Fibroblast of peridontal ligament (primary cell): ENCODE measurements at regions not wholly inside any gene's neighbourhood (a gene's known extent, or its start where the extent isn't known, plus 50 kb on each side); places are given as distances from the start of the nearest gene placed in this dataset.
"Not testable (repeated sequence)": the region's sequence is repeated elsewhere in the genome, so short reads cannot be mapped to it uniquely, and the experiment has no call there.

Source experiments
- DNase-seq: peaks from one replicate; pipeline ENCODE4 v3.0.0-alpha.2; 2010; ENCODE audit errors: extremely low read depth

DNA sequence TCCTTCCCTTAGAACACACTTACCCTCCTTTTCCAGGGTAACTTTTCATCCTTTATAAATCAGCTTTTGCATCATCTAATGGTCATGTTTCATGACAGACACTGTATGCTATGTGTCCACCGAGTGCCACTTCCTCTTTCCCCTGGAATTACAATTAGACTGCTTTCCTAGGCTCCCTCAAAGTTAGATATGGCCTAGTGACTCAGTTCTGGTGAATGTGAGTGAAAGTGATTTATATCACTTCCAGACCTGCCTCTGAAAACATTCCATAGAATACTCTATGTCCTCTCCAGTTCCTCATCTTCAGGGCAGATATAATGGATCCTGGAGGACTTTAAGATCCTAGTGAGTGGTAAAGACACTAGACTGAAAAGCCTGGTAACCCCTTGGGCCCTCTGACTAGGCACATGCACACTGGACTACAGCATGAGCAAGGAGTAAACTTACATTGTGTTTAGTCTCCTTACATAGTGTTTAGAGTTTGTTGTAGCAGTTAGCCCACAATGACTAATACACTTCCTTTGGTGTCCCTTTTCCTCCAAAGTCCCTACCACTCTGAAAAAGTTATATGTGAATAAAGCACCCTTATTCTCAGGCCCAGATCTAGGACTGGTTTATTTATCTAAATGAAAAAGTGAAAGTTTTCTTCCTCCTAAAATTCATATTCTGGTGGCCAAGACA lies 59.3 kb downstream of the GPR88 start:
- DNase-seq: peak; percentile 72

DNA sequence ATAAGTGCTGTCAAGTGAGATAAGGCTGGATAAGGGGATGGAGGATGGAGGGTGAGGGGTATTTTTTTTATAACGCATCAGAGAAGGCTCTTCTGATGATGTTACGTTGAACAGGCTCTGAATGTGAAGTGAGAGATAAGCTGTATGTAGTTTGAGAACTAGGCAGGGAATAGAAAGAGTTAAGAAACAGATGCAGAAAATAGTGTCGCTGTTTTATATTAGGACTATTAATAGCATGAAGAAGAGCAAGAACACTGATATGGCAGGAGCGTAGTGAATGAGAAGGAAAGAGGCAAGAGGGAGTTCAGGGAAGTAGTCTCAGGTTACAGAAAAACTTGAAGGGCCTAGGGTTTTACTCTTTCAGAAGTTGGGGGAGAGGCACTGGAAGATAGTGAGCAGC lies 59.8 kb downstream of the GPR88 start:
- no peak for DNase-seq

DNA sequence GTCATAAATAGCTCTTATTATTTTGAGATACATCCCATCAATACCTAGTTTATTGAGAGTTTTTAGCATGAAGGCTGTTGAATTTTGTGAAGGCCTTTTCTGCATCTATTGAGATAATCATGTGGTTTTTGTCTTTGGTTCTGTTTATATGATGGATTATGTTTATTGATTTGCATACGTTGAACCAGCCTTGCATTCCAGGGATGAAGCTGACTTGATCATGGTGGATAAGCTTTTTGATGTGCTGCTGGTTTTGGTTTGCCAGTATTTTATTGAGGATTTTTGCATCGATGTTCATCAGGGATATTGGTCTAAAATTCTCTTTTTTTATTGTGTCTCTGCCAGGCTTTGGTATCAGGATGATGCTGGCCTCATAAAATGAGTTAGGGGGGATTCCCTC lies 62.4 kb downstream of the GPR88 start:
- DNase-seq: not testable (repeated sequence)

DNA sequence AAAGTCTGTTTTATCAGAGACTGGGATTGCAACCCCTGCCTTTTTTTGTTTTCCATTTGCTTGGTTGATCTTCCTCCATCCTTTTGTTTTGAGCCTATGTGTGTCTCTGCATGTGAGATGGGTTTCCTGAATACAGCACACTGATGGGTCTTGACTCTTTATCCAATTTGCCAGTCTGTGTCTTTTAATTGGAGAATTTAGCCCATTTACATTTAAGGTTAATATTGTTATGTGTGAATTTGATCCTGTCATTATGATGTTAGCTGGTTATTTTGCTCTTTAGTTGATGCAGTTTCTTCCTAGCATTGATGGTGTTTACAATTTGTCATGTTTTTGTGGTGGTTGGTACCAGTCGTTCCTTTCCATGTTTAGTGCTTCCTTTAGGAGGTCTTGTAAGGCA lies 64.1 kb downstream of the GPR88 start:
- not testable (repeated sequence) for DNase-seq

DNA sequence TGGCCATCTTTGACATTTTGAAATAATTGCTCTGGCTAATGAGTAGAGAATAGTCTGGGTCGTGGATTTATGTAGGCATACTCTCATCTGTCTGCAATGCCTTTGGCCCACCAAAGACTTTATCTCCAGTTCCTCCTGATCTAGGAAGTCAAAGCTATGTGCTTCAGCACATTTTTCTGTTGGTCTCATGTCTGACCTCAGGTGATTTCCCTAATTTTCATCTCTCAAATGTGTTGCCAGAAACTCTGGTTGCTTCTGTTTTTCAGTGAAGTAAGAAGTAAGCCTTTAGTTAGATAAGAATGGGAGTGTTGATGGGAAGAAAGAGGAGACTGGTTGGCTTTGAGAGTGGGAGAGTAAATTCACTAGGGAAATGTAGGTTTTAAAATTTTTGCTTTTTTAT lies 66.4 kb downstream of the GPR88 start:
- no peak for DNase-seq

DNA sequence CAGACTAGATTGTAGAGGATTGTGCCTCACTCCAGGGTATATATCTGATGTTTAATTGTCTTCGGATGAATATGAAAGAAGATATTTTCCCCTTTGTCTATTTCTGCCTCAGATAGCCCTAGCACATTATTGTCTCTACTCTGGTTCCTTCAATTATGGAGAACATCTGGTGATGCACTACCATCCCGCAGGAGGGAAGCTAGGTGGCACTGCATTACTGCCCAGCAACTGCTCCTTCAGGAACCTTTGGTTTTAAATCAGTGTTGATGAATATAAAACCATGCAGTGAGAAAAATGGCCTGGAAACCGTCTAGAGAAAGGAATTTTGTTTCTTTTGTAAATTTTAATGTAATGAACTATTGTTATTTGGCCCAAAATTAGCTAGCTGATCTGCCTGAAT lies 68.5 kb downstream of the GPR88 start:
- peak; percentile 88 for DNase-seq

DNA sequence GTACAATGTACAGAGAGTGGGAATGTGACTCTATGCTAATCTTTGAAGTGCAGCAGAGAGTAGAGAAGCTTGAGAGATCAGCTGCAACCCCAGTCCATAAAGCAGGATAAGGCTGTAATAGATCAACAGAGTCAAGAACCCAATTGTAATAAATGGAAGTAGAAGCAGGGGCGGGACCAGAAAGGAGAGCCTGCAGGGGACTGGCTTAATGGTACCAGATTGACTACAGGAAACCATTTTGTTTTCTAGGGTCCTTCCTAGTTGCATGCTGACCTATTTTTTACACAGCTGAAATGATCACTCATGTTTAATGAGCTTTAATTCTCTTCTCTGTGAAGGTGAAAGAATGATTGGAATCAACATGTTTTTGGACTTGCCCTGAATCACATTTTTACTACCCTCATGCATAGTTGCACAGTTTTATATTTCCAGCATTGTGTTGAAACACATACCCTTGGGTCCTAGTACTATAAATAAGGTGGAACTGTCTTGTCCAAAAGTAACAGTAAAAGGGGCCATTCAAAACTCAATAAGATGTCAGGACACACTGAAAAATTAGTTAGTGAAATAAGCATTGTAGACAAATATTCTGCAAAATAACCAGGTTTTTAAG lies 69.8 kb downstream of the GPR88 start:
- DNase-seq: peak; percentile 49

DNA sequence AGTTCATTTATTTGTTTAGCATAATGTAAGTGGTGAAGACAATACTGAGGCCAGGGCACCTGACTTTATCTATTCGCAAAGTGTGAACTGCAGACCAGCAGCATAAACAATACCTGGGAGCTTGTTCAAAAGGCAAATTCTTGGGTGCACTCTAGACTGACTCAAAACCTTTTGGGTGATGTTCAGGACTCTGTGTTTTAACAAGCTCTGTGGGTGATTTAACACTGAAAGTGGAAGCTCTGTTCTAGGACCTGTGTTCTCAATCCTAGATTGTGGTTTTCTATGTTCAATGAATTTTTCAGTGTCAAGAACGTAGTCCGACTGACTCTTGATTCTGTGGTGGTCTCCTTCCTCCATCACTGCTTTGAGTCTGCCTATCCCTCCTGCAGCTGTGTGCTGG lies 71.9 kb downstream of the GPR88 start:
- DNase-seq: no peak

DNA sequence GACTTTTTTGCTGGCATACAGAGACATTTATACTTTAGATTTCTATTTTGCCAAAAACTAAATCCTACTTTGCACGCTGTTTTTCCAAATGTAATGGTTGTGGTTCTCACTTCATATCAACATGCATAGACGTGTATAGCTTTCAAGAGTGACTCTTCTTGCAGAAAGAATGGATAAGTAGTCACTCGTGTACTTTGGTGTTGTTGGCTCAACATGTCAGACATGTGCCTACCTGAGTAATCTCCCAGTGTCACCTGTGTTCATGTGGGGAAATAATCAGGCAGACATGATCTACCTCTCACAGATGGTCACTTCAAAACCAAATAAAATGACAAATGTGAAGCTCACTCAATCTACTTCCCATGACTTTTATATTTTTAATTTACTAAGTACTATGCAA lies 73.1 kb downstream of the GPR88 start:
- no peak for DNase-seq

DNA sequence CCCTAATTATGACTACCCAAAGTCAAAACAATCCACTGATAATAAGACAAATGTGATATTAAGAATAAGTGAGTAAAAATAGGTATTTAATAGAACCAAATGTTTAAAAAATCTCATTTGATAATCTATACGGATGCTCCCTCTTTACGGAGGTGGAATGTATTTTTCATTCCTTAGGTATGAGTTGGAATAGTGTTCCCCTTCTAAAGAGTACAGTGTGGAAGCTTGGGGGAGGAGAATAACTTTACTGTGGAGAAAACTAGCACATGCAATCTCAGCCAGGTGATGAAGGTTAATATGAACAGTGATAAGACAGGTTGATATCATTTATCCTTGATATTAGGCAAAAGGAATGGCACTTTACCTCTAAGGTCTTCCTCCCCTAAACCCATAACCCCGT lies 74.6 kb downstream of the GPR88 start:
- DNase-seq: no peak

DNA sequence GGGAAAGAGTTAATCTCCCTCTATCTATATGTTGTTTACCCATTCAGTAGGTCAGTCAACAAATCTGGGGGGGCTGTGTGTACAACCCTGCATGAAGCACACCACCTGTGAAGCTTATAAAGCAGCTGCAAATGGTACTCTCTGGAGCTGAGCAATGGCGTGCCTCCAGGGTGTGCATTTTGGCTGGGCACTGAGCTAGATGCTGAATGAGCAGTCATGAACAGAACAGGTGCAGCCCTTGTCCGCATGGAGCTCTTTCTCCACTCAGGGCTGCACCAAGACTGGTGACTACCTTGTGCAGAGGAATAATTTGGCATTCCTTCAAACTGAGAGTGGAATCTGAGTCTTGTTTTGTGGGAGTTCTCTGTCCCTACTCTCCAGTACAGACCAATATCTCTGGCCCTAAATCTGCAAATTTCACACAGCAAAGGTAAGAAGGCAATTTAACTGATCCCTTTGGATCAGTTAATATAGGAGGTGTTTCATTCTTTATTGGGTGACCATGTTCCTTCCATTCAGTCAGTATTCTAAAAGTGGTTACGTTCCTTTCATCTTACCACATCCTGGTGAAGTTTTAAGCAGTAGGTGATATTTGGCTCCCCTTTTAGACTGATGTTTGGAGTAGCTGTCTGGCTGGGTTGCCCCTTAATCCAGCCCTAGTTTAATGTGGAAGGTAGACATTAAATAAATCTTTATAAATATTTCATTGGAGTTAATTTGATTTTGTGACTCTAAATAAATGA lies 76.0 kb downstream of the GPR88 start:
- no peak for DNase-seq

DNA sequence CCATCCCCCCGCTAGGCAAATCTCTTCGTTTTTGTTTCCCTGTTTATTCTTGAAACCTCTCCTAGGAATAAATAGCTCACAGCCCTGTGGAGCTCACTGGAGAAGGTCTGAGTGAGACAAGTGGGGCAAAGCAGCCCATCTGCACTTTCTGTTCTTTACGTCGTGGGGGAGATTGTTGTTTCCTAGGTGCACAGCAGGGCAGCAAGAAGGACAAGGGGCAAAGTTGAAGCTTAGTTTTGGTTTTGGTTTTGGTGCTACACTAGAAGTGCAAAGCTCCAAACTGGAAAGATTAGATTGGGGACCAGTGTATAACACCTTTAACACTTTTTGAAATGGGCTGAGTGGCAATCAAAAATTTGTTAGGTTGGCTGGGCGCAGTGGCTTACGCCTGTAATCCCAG lies 76.6 kb downstream of the GPR88 start:
- DNase-seq: no peak

DNA sequence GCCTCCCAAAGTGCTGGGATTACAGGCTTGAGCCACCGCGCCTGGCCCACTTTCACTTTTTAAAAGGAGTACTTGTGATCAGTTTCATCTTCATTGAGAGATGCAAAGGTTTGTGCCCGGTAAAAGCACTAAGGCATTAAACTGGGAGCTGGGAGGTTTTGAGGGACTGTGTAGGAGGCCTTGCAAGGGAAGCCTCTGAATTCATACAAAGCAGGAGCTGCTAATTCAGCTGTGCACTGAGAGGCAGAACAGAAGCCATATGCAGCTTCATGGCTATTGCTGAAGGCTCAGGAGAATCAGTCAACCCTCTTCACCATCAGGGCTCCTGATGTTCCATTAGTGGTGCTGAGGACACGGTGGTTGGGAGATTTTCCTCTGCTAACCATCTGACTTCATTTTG lies 77.7 kb downstream of the GPR88 start:
- DNase-seq: no peak

DNA sequence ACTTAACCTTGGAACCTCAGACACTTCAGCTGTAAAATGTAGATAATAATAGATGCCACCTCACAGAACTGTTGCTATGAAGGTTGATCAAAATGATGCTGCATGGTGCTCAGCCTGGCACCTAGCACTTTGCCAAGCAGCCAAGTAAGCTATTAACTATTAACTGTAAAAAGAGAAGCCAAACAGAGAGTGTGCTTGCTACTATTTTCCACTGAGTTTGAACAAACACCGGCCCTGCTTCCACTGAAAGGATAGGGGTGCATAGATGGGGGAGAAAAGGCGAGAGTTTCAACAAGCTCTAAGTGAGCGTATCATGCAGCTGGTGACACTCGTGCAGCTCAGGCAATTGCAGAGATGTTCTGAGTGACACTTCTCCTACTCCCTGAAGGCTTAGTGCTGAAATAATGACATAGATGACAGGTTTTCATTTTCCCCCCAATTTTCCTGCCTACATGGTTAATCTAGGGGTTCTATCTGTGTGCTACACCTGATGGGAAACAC lies 78.2 kb downstream of the GPR88 start:
- no peak for DNase-seq

DNA sequence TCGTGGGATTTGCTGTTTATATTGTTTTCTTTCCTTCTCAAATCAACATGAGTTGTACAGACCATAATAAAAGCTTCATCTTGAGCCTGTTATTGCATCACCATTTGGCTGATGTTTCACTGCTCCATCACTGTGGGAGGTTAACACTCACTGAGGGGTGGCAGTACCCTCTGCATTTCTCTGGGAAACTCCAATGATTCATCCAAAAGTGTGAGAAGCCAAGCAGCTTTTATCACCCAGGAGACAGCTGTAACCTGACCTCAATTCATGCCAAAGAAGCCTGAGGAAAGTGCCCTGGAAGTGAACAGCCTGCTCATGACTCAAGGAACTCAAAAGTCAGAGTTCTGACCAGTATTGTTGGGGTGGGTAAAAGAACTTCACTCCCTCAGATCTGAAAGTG lies 84.1 kb downstream of the GPR88 start:
- peak; percentile 99 for DNase-seq

DNA sequence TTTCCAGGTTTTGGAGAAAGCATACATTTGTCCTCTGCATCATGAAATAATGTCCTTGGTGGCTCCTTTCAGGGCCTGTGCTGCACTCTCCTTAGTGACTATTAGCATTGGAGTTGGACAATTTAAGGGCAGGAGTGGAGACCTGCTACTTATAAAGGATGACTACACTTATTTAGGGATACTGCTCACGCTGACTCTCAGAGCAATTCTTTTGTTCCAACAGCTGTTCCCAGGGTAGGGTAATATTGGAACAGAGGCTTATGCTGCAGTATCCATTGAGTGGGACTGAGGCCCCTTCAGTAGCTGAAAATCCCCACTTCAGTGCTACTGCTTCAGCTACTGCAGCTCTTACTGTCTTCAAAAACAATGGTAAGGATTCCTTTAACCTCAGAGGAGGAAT lies 84.6 kb downstream of the GPR88 start:
- no peak for DNase-seq

DNA sequence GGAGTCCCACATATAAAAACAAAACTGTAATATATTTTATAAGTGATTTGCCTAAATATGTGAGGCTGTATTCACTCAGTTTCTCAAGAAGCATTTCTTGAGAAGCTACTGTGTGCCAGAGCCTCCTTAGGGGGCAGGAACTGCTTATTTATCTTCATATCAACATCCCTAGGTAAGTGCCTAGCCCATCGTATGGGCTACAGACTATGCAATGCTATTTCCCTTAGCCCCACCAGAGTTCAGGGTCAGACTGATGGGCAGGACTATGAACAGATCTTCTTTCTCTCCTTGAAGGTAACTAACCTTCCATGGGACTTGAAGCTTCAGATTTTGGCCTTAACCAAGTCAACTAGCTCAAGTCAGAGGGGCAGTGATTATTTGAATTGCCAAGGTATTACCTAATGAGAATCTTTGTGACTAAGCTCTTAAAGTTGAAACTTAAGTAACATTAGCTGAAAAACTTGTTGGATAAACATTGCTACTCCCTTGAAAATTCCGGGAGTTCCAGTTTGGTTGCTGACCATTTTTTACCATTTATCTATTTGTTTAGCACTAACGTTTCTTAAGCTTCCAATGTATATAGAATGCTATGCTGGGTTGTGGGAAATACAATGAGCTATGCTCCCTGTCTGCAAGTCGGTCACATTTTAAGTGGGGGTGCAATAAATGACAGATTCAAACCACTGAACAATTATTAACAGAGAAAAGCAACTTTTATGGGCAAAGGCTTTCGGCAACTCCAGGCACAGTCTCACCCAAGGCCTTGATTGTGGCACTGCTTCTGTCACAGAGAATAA lies 85.2 kb downstream of the GPR88 start:
- DNase-seq: peak; percentile 92

DNA sequence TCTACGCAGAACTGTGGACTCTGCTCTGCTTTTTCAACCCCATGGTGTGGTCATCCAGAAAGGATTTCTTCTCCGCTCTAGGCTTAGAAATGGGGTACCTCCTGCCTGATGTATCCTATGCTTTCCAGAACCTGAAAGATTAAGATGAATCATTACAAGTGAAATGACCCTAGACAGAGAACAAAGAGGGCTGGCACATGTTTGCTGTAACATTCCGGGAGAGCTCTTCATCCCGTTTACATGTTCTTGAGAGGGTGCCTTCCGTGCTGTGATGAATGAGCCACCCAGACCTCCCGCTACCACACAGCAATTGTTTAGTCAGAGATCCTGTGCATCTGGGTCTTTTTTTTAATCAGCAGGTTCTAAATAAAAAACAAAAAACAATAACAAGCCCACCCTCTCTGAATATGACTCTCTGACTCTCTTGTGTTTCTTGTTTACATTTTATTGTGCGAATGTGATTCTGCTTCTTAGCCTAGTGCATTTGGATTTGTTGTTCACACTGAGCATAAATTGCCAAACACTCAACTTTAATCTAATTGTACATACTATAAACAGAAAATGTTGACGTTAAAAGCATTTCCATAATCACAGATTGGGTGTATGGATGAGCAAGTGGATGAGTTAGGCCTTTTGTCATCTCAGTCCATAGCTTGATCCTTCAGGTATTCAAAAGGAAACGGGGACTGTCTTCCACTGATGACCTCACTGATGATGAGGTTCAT lies 87.1 kb downstream of the GPR88 start:
- no peak for DNase-seq

DNA sequence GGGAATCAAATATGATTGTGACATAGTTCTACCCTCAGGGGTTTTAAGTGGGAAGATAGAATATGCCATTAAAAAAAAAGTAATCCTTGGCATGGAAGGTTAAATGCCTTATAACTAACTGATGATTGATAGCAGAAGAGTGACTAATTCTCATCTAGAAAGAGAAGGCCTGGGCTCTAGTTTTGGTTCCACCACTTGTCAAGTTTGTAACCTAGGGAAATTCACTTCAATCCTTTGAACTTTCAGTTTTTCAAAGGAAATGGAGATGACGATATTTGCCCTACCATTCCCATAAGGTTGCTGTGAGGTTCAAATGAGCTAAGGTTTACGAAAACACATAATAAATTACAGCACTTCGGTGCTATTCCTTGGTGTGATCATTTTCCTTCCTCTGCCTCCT lies 88.5 kb downstream of the GPR88 start:
- DNase-seq: no peak

DNA sequence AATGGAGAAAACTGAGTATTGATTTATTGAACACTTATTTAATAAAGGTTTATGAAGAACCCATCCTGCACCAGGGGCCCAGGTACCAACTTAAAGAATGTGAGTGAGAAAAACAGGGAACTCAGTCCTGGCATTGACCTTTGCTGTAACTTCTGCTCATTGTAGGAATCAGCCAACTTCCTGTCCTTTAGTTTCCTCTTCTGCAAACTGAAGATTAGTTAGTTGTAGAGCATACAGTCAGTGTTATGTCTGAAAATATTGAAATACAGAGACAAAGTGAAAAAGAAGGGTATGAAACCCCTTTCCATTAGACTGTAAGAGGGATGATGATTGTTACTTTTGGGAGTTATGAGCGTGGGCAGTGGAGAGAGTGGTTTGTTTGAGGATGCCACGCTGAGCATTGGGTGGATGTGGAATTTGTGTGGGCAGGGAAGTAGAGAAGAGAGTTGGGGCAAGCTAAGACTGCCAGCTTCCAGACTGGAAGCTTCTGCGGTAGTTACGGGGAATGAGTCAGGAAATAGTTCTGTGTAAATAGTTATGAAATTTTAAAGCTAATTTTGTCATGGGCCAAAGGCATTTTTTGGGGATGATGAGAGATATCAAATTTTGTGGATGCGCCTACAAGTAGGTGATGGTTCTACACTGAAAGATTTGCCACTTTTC lies 89.2 kb downstream of the GPR88 start:
- DNase-seq: peak; percentile 95

DNA sequence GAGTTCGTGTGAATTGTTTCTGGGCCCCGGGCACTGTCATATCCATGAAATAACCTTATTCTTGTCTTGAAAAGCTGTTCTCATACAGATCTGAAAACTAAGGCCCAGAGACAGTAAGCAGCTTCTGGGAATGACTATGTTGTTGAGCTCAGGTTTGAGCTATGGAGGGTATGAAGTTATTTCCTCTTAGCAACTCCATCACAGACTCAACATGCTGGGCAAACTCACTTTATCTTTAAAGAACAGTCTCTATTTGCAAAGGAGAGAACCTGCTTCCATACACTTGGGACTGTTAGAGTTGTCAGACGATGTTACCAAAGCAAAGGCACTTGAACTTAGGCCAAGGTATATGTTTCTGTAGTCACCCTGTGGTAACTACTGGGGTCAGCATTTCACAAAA lies 90.0 kb downstream of the GPR88 start:
- DNase-seq: no peak
